ENCODE measurements at regions not wholly inside any gene's neighbourhood (a gene's known extent, or its start where the extent isn't known, plus 50 kb on each side); places are given as distances from the start of the nearest gene placed in this dataset.
"Not testable (repeated sequence)": the region's sequence is repeated elsewhere in the genome, so short reads cannot be mapped to it uniquely, and the experiment has no call there.

DNA sequence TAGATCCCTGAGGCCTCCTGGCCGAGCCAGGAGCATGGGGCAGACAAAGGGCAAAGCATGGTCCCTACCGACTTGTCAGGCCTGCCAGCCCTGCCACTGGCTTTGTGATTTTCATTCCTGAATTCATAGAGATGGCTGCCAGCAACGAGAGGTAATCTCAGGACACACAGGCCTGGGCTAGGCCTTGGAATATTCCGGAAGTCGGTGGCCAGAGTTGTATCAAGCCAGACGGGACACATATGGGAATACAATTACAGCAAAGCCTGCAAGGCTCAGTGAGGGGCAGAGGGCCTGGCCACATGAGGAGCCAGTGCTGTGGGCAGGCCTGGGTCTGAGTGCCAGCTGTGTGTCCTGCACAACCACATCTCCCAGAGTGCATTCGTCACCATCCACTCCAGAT, 72.4 kb upstream of the PLGLB2 start:
- TF ChIP-seq, protein P1, sequence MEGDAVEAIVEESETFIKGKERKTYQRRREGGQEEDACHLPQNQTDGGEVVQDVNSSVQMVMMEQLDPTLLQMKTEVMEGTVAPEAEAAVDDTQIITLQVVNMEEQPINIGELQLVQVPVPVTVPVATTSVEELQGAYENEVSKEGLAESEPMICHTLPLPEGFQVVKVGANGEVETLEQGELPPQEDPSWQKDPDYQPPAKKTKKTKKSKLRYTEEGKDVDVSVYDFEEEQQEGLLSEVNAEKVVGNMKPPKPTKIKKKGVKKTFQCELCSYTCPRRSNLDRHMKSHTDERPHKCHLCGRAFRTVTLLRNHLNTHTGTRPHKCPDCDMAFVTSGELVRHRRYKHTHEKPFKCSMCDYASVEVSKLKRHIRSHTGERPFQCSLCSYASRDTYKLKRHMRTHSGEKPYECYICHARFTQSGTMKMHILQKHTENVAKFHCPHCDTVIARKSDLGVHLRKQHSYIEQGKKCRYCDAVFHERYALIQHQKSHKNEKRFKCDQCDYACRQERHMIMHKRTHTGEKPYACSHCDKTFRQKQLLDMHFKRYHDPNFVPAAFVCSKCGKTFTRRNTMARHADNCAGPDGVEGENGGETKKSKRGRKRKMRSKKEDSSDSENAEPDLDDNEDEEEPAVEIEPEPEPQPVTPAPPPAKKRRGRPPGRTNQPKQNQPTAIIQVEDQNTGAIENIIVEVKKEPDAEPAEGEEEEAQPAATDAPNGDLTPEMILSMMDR (IDR thresholded peaks at IDR 0.05; ENCODE audit: low read depth, low read length, missing input control) = not testable (repeated sequence)
- not testable (repeated sequence) for TF ChIP-seq EGR1 (IDR thresholded peaks at IDR 0.05; ENCODE audit: low read depth in 2 of 2); RAD21 (IDR thresholded peaks at IDR 0.05); YY1 (IDR thresholded peaks at IDR 0.05); TAF1 (conservative IDR thresholded peaks at IDR 0.05)
- TF ChIP-seq, protein P2, sequence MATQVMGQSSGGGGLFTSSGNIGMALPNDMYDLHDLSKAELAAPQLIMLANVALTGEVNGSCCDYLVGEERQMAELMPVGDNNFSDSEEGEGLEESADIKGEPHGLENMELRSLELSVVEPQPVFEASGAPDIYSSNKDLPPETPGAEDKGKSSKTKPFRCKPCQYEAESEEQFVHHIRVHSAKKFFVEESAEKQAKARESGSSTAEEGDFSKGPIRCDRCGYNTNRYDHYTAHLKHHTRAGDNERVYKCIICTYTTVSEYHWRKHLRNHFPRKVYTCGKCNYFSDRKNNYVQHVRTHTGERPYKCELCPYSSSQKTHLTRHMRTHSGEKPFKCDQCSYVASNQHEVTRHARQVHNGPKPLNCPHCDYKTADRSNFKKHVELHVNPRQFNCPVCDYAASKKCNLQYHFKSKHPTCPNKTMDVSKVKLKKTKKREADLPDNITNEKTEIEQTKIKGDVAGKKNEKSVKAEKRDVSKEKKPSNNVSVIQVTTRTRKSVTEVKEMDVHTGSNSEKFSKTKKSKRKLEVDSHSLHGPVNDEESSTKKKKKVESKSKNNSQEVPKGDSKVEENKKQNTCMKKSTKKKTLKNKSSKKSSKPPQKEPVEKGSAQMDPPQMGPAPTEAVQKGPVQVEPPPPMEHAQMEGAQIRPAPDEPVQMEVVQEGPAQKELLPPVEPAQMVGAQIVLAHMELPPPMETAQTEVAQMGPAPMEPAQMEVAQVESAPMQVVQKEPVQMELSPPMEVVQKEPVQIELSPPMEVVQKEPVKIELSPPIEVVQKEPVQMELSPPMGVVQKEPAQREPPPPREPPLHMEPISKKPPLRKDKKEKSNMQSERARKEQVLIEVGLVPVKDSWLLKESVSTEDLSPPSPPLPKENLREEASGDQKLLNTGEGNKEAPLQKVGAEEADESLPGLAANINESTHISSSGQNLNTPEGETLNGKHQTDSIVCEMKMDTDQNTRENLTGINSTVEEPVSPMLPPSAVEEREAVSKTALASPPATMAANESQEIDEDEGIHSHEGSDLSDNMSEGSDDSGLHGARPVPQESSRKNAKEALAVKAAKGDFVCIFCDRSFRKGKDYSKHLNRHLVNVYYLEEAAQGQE (IDR thresholded peaks at IDR 0.05) = not testable (repeated sequence)
- TF ChIP-seq, protein P3, sequence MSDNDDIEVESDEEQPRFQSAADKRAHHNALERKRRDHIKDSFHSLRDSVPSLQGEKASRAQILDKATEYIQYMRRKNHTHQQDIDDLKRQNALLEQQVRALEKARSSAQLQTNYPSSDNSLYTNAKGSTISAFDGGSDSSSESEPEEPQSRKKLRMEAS (IDR thresholded peaks at IDR 0.05) = not testable (repeated sequence)
